GM19035 (cell line): ENCODE measurements at regions not wholly inside any gene's neighbourhood (a gene's known extent, or its start where the extent isn't known, plus 50 kb on each side); places are given as distances from the start of the nearest gene placed in this dataset.

Experiments
- ATAC-seq: cut with Tn5 transposase; IDR thresholded peaks from one replicate; pipeline ENCODE4 v1.9.1; 2021; ENCODE audit not compliant: unreplicated experiment

DNA sequence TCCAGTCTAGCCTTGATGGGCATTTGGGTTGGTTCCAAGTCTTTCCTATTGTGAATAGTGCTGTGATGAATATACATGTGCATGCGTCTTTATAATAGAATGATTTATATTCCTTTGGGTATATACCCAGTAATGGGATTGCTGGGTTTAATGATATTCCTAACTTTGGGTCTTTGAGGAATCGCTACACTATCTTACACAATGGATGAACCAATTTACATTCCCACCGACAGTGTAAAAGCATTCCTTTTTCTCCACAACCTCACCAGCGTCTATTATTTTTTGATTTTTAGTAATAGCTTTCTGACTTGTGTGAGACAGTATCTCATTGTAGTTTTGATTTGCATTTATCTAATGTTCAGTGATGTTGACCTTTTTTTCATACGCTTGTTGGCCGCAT, 1040.1 kb downstream of the MAT2B start:
- ATAC-seq = no peak

DNA sequence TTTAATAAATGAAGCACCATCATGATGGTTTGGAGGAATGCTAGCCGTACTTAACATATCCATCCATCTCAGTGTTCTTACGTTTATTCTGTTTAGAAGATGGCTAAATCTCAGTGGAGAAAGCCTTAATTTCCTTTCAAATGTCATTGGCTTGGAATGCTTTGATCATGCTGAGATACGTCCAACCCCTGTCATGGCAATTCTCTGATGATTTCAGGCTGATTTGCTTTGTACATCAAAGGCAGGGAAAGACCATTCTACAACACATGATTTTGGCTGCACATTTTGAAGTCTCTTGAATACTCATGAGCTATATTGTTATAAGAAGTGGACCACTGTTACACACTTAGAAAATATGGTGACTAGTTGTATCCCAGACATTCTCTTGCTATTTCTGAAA, 1048.4 kb downstream of the MAT2B start:
- no peak for ATAC-seq

DNA sequence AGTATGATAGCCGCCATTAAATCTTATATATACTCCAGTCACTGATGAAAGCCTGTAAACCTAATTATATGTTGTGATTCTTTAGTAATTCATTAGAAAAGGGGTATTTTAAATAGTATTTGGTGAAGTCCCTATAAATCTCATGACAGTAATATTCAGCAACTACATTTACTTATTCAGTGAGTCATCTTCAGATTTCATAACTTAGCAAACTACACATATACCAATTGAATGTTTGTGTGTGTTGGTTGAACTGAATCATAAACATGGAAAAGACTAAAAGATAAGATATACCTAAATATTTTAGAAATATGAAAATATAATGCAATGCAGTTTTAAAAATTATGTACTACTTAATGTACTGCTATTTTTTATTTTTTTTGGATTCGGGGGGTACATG, 1050.4 kb downstream of the MAT2B start:
- no peak for ATAC-seq

DNA sequence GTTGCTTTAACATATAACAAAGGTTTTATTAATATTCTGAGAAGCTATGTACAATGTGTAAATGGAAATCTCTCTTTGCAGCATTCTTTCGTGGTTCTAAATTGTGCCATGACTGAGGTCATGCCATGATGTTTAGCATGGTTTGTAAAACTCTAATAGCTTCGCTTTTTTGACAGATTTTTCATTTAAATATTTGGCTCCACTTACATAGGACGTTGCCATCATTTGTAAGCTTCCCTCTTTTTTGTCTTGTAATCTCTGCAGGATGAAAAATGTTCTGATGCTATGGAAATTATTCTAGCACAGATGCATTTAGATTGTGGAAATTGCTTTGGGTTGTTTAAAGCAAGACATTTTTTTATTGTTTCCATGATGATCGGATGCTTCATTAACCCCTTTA, 1054.8 kb downstream of the MAT2B start:
- ATAC-seq = no peak

DNA sequence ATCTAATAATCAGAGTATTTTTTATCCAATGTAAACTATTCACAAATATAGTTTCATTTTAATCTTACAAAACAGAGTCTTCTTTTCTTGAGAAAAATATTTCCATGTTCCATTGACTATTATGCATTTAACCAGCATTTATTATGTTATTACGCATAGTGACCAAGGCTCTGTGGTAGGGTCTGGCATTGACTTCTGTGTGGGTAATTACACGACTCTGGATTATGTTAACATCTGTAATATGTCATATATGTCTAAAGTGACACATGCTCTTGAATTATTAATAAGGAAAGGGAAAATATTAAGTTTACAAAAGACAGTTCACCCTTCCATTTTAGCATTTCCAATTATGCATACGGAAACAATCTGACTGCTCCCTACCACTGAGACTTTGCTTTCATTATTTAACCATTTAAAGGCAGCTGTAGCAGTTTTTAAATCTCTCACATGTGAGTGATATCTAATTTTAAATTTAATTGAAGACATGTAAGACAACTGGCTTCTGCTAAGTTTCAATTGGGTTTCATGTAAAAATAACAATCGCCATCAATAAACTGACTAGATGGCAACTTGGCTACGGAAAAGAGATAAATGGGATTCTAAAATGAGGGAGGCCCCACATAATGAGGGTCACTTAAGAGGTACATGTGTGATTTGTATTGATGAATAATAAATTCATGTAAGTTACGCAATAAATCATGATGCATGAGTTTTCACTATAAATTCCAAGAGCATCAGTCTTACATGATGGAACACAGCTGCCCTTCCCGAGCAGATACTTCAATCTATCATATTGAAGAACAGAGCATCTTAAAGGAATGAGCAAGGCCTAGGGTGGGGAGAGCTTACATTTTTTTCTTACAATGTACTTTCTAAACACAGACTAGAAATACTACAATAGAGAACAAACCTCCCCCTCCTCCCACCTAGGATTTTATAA, 1056.8 kb downstream of the MAT2B start:
- no peak for ATAC-seq

DNA sequence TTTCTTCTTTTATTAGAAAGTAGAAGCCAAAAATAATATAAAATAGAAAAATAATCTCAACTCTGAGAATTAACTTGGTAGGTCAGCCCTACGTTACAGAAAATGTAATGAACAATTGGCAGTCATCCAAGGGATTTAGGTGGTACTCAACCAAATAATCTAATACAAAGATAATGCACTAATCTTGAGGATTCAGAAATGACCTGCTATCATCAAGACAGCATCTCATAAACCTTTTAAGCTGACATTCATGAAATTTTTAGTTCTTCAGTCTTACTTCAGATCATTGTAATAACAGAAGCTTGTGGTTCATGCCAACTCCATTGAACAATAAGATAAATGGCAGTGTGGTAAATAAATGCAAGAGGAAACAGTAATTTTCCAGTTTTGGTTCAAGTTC, 1058.0 kb downstream of the MAT2B start:
- no peak for ATAC-seq

DNA sequence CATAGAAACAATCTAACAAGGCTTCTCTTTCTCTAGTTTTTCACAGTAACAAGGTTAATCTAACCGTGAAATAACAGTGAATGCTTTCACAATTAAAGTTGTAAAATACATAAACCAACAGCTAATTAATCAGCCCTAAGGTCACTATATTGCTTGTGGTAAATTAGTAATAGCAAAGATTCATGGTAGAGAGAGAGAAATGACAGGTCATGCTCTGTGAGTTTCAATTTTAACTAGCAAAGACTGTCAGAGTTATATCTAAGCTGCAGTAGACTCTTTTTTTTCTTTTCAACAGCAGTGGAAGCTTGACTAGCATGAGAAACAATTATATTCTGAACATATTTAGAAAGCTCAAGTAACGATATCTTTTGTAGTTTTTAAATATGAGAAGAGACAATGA, 1068.0 kb downstream of the MAT2B start:
- ATAC-seq = no peak

DNA sequence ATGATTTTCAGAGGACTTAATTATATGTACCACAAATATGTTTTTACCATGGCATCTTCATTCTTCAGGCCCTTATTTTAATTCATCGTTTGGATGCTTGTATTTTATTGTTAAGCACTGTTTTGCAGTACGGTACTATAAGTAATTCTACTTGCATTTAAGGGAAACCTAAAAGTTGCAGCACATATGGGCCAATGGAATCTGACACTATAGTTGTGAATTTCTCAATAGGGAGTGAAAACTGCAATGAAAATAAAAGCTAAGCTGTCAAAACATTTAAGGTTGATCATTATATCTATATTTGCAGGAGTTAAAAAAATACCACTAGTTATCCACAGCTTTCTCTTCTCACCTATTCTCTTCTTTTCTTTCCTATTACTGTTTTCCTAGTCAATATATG, 1071.8 kb downstream of the MAT2B start:
- no peak for ATAC-seq

DNA sequence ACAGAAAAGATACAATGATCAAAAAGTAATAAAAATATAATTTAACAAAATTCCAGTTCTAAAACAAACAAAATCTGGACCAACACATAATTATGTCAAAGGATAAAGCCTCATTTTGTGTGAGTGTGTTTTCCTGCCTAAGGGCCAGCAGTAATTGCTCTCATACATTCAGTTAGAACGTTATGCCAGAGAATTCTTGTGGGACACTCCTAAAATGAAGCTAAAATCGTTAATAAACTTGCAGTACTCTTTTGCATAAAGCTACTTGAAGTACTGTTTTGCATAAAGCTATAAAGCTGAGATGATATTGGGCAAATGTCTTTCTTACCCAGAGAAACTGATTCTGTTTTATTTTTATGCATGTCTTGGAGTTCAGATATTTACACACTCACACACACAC, 1072.3 kb downstream of the MAT2B start:
- ATAC-seq = no peak

DNA sequence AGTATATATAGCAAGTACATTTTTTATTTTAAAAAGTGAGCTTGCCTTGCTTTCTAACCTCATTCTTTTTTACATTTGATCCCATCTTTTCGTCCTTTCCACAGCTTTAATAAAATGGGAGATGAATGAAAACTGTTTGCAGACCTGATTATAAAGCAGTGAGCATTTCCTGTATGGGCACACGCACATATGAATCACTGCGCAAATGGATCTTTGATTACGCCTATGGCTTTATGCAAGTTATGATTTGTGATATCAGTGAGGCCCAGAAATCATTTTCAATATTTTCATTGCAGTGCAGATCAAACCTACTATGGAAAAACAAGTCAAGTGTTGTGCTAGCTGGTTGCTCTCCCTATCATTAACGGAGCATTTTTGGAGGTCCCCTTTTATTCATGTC, 1073.0 kb downstream of the MAT2B start:
- no peak for ATAC-seq

DNA sequence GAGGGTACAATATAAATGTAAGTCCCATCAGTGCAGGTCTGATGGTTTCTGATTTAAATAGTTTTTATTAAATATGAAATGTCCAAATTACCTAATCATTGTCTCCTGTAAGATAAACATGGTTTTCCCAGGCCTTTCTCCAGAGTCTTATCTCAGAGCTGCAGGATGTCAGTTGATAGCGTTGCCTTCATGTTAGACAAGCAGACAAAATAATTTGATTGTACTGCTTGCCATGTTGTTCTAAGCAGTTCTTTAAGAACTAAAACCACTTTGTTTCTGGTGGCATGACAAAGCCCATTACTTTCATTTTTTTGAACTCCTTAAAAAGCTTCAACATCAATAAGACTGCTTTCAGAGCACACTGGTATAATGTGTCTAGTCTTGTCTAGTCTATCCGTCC, 1073.5 kb downstream of the MAT2B start:
- no peak for ATAC-seq

DNA sequence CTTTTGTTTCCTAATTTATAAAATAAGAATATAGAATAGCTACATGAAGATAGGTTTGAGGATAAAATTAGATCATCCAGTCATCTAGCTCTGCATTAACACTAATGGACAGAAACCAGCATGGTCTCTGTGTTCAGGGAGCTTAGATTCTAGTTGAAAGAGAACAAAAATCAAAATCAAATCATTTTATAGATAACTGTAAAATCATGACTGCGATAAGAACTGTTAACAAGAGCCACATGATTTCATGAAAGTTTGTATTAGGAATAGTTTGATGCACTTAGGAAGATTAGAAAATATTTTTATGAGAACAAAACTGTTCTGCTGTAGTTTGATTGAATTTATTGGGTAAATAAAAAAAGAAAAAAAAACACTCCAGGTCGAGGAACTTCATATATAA, 1074.7 kb downstream of the MAT2B start:
- ATAC-seq = no peak

DNA sequence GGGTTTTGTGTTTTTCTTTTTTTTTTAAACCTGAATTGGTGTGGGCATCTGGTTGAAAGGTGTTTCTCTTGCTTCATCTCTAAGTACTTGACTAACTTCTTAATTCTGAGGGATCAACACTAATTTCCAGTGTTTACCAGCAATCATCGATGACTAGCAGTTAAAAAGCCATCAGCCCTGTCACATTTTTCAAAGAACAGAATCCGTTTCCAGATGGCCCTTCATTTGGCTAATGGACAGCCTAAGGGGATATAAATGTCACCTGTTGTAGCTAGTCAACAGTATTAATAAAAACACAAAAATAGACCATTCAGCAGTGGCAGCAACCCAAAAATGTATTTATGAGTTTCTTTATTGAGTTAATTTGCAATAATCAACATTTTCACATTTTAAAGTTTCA, 1076.5 kb downstream of the MAT2B start:
- ATAC-seq = no peak

DNA sequence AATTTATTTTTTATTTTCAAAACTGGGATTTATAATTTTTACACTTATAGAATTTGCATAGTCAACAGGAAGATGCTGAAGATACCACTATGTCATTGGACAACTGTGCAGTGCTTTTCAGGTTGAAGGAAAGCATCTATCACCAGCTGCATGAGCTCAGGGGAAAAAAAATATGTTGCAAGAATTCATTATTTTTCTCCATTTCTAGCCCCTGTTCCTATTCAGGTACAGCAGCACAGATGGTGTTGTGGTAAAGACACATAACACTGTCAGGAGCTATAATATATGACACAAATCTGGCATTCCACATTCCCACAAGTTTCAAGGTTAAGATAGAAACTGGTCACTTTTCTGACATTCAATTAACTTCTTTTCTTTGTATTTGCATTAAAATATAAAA, 1088.6 kb downstream of the MAT2B start:
- no peak for ATAC-seq

DNA sequence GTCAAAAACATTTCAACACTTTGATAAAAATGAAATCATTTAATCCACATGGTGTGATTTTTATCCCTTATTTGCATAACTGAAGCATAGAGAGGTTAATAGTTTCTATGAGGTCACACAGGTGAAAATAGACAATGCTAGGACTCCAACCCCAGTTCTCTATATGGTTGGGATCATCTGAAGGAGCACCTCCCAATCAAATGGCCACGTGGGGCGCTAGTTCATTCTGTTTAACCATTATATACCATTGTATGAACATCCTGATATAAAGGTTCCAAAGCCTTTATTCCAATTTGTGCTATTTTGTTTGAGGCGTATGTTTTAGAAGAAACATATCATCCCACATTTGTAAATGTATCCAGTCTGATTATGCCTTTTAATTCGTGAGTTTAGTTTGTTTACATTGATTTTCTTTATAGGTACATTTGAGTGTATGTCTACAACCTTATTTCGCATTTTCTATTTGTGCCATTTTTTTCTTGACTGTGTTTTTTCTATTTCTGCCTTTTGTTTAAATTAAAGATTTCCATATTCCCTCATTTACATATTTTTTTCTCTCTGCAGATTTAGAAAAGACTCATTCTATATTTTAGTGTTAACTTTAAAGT, 1092.0 kb downstream of the MAT2B start:
- ATAC-seq = peak; percentile 90

DNA sequence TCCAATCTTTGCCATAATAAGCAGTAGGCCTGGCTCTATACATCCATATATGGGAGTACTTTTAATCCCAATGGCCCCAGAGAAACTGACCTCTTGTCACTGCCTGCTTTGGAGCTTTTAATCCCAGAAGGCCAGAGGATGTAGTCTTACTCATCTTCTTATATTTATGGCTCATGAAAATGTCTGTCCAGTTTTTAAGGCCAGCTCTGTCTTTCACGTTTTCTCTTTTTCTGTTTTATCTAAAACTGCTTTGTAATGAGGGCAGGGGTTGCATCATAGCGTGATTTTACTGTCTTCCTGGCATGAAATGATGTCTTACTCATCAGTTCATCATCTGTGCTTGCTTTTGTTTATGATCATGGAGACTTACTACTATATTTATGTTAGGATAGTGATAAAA, 1094.9 kb downstream of the MAT2B start:
- no peak for ATAC-seq

DNA sequence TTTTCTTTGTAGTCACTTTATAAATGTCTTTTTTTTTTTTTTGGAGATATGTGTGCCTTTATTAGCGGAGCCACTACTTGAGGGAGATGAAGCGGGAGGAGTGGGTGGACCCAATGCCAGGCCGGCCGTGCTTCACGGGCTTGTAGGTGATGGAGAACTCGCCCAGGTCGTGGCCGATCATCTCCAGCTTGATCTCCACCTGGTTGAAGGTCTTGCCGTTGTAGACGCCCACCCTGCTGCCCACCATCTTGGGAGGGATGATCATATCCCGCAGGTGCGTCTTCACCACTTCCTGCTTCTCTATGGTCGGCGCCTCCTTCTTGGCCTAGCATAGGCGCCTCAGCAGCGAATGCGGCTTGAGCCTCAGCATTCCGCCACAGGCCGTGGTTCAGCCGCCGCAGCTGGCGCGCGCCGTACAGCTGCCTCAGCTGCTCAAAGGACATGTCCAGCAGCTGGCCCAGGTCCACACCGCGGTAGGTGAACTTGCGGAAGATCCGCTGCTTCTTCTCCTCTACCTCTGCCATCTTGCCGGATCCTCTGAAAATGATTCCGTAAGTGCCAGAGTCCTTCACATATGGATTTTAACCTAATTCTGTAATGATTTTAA, 1095.6 kb downstream of the MAT2B start:
- ATAC-seq = no peak

DNA sequence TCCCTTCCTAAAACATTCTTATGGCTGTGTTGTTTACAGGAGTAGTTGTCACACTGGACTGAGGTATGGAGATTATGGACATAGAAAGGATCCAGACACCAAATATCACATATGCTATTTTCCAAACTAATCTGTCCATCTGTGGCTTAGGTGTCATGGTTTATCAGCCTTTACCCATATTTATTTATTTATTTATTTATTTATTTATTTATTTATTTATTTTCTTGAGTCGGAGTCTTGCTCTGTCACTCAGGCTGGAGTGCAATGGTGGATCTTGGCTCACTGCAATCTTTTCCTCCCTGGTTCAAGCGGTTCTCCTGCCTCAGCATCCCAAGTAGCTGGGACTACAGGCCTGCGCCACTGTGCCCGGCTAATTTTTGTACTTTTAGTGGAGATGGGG, 1103.1 kb downstream of the MAT2B start:
- ATAC-seq = no peak

DNA sequence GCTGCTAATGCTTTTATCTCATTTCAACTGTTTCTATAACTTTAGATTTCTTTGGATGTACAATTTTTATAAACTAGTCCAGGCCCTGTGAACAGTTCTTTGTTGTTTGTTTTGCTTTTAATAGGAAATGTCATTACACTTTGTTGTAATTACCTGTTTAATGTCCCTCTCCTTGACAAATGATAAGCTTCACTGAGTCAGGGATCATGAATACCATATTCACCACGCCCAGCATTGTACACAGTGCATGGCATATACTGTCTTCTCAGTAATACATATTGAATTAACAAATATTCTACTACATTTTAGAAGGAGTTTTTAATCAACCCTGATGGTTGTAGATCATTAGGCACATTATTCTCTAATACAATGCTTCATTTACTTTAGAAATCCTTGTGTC, 1105.0 kb downstream of the MAT2B start:
- no peak for ATAC-seq

DNA sequence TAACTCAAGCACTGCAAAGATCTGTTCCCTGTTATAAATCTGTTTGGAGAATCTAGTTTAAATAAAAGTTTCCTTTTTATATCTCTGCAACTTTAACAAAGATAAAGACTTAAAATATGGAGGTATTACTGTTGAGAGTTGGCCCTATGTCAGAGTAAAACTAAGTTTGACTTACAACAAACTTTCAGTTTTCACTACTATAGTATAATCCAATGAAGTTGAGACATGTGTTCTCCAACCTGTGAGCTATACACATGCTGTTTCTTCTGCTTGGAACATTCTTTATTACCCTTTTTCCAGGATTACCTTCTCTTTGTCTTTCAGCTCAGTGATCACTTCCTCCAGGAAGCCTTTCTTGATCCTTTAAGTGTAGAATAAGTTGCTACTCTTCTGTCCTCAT, 1109.3 kb downstream of the MAT2B start:
- no peak for ATAC-seq

DNA sequence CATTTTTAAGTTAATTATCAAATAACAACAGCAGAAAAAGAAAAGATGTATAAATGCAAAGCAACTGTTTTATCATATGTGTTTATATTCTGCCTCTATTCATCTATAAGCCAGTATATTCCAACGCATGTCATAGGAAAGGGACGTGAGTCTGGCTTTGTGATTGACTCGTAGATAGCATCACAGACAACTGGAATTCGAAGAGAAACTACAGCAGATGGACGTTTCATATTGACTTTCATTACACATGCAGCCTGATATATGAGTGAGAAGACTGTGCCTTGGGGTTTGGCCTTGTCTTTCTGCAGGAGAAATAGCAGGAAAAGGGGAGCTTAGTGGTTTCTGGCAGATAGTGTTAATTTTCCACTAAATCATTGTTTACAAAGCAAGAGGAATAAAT, 1111.9 kb downstream of the MAT2B start:
- no peak for ATAC-seq

DNA sequence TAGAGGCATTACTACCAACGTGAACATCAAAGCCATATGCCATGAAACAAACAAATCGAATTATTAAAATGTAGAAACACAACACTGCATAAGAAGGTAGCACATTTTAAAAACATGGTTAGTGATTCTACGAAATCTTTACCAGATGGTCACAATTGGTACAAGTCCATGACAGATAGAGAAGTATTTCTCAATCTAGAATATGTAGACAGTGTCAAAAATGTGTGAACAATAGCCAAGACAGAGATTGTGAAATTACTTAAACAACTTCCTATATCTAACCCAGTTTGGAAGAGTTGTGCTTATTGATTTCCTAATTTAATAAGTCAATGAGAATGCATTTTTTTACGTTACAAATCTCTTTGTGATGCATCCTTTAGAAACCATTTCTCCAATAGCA, 1121.6 kb downstream of the MAT2B start:
- no peak for ATAC-seq
